HFF-Myc (cell line): ENCODE measurements at regions not wholly inside any gene's neighbourhood (a gene's known extent, or its start where the extent isn't known, plus 50 kb on each side); places are given as distances from the start of the nearest gene placed in this dataset.

ENCODE experiments used
- DNase-seq: peaks from one replicate; pipeline ENCODE4 v3.0.0-alpha.2; 2011; ENCODE audit warnings: low read depth; ENCODE audit errors: extremely low read depth
- H3K4me3 ChIP-seq: replicated peaks from 2 replicates; pipeline ENCODE4 v1.5.1; 2011; ENCODE audit warnings: low read depth, mild to moderate bottlenecking, control low read depth, low read length
- CTCF ChIP-seq: IDR thresholded peaks from 2 replicates; pipeline ENCODE4 v1.5.1; 2012; ENCODE audit warnings: mild to moderate bottlenecking, low read depth, low read length, control low read depth; ENCODE audit errors: missing control alignments

- no peak for DNase-seq
- no peak overlapping the region for H3K4me3 ChIP-seq
- TF ChIP-seq CTCF: no peak
Measured at GRCh38 chr18:11379660-11380059, 229.7 kb upstream of the SLC35G4 start.

- no peak overlapping the region for H3K4me3 ChIP-seq
- no peak for DNase-seq
- no peak for TF ChIP-seq CTCF
Measured at GRCh38 chr18:11377766-11378540, 228.6 kb upstream of the PIEZO2 start.

GRCh38 chr18:11372163-11372562 is 222.8 kb upstream of the PIEZO2 start:
- no peak overlapping the region for H3K4me3 ChIP-seq
- no peak for DNase-seq
- no peak for TF ChIP-seq CTCF

GRCh38 chr18:11369556-11369955 is 220.2 kb upstream of the PIEZO2 start:
- TF ChIP-seq CTCF: no peak
- H3K4me3 ChIP-seq: no peak overlapping the region
- DNase-seq: no peak

- H3K4me3 ChIP-seq: no peak overlapping the region
- DNase-seq: no peak
- TF ChIP-seq CTCF: no peak
Measured at GRCh38 chr18:11368020-11368419, 218.7 kb upstream of the PIEZO2 start.

- no peak overlapping the region for H3K4me3 ChIP-seq
- DNase-seq: no peak
- no peak for TF ChIP-seq CTCF
Measured at GRCh38 chr18:11367351-11367750, 218.0 kb upstream of the PIEZO2 start.

- DNase-seq: peak; percentile 35
- TF ChIP-seq CTCF: no peak
- no peak overlapping the region for H3K4me3 ChIP-seq
Measured at GRCh38 chr18:11366410-11366809, 217.0 kb upstream of the PIEZO2 start.
